SHP77 treated with DMSO at 0.1 percent for 48 hours (cell line): ENCODE measurements at regions not wholly inside any gene's neighbourhood (a gene's known extent, or its start where the extent isn't known, plus 50 kb on each side); places are given as distances from the start of the nearest gene placed in this dataset.
"Not testable (repeated sequence)": the region's sequence is repeated elsewhere in the genome, so short reads cannot be mapped to it uniquely, and the experiment has no call there.

Source experiments
- DNase-seq: peaks from one replicate; lab custom pipeline; 2025; lab: John Stamatoyannopoulos, UW

DNA sequence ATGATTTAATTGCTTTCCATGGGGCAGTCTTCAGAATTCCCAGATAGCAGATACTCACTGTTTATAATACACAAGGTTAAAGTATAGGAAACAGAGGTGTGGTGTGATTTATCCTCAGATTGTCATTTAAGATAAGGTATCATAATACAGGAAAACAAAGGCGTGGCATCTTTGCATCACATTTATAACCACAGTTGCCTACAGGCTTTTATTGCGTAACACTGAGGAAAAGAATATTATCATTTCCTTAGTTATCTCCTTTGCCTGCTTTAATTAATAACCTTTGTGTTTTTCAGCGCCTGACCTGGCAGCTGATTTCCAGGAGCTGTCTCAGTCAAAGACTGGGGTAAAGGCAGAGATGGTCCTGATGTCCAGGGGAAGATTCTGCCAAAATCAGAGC lies 68.8 kb downstream of the SSX7 start:
- DNase-seq = no peak

DNA sequence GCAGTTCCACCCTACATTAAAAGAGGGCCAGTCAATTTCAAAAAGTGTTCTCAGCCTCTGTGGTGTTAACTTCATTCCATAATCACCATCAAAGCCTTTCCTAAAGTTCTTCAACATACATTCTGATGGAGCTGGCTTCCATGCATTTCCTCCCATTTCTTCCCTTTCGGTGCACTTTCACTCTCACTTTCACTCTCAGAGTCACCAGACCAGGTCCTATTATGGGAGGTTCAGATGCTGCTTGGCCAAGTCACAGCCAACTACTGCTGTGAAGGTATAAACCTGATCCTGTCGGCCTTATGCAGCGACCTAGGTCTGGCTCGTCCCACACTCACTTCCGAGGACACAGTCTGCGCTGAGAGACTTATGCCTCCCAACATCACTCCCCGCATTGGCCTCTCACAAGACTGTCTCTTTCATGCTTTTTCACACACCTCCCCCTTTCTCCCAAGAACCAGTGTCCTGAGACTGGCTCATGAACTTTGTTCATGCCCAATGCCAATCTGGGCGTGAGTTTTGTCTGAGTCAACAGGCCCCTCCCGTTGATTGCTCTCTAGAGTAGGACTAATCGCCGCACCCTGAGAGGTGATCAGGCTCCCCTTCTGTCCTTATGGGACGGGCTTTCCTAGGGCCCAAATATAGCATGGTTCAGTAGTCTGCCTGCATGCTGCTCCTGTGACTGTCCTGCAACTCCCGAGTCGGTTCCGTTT lies 60.8 kb upstream of the XAGE1B start:
- no peak for DNase-seq

DNA sequence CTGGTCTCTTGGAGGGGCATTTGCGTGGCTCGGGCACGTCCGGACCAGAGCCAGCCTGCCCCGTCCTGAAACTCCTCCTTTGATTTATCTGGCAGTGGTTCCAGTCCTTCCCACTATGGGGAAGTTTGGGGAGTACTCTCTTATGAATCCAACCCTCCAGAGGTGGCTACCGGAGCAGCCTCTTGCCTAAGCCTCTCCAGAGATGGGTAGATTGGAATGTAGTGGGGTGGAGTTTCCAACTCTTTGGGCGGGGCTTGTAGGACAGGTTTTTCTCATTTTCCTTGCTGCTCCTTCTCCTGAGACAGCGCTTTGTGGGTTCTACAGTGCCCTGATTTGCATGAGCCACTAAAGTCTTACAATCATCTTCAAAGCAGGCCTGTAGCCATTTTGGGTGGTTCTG lies 60.1 kb upstream of the XAGE1B start:
- DNase-seq = no peak

DNA sequence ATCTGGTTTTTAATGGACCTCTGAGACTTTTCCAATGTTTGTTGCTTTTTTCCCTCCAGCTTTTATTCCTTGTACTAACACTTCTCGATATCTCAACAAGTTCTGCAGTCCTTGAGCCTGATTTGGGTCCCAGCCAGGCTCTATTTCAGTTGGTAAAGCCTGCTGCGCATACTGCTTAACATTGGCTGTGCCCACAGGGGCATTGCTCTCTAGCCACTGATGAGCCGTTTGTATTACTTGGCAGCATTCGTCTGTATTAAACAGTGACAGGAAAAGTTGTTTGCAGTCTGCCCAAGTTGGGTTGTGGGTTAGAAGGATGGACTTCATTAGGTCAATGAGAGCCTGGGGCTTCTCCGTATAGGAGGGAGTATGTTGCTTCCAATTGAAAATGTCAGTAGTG lies 59.6 kb upstream of the XAGE1B start:
- DNase-seq = no peak

DNA sequence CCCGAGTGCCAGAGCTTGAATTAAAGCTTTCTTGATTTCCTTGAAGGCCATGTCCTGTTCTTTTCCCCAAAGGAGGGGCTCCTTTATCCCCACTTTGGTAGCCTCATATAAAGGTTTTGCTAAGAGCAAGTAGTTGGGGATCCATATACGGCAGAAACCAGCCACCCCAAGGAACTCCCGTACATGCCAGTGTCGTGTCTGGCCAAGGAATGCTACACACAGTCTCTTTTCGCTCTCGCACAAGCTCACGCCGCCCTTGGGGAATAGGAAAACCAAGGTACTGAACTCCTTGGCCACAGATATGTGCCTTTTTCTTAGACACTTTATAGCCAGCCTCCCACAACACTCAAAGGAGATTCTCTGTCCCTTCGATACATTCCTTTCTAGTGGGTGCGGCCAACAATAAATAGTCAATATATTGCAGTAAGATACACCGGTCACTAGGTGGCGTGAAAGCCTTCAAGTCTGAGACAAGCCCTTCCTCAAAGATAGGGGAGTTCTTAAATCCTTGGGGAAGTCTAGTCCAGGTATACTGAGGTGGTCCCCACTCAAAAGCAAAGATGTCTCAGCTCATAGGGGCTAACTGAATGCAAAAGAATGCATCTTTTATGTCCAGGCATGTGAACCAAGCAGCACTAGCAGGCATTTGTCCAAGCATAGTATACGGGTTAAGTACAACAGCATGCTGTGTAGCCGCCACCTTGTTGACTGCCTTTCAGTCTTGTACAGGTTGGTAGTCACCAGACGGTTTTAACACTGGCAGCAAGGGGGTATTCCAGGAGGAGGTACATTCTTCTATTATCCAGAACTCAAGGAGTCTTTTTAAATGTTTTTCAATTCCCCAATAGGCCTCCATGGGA lies 57.8 kb upstream of the XAGE1B start:
- peak; percentile 77 for DNase-seq

DNA sequence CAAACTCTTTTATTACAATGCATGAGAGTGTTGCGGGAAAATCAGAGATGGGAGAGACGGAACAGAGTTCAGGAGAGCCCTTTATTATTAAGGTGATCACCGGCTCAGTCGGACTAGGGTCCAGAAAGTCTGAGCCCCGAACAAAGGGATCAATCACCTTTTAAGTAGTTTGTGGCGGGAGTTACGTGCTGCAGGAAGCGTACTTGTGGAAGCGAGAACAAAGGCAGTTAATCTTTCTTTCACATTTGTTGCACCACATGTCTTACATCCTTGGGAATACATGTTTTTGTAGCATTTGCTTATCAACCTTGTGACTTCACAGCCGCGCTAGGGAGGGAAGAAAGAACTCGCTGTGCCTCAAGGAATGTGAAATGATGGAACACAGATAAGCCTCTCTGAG lies 51.3 kb upstream of the XAGE1B start:
- not testable (repeated sequence) for DNase-seq
